GM18498 (cell line): ENCODE measurements at regions not wholly inside any gene's neighbourhood (a gene's known extent, or its start where the extent isn't known, plus 50 kb on each side); places are given as distances from the start of the nearest gene placed in this dataset.

Source experiments
- ATAC-seq: cut with Tn5 transposase; IDR thresholded peaks from one replicate; pipeline ENCODE4 v1.9.1; 2021; ENCODE audit warnings: mild to moderate bottlenecking, moderate library complexity; ENCODE audit not compliant: unreplicated experiment

DNA sequence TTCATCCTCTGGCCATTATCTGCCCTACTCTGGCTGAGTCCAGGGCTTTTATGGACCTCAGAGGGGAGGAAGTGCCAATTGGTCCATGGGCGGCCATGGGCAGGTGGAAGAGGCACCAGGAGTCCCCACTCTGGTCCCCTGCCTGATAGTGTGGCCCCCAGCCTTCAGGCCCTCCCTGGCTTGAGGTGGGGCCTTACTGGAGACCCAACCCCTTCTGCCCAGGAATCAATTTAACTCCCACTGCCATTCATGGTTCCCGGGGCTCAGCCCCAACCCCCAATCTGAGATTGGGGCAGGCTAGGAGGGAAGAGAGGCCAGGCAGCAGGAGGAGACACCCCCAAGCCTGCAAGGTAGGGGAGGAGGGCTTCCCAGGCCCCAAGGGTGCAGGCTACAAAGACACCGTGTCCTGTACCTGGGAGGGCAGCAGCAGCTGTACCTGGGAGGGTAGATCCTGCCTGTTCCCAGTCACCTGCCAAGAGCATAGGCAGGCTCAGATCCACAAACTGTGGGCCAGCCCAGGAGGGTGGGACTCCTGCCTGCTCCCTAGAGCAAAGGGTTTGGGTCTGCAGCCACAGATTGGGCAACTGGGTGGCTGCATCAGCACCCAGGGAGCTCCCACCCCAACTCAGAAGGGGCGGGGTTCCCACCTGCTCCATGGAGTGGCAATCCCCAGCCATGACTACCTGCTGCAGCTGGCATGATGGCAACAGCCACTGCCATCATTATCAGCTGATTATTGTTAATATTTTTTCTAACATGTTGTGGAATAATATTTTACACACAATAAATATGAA is 1044.1 kb upstream of the B3GALT2 start:
- ATAC-seq = no peak

DNA sequence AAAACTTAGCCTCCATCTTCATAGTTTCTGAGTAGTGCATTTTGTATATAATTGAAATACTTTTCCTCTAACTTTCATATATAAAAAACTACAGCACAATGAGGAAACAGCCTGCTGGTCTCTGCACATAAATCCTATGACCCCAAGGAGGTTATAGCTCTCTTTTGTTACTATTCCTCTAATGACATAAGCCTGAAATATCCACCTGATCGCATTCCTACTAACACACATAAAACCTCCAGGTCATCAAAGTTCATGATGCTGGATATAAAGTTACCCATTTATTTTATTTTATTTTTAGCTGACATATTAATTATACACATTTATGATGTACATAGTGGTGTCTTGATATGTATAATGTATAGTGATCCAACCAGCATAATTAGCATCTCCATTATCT is 1042.0 kb upstream of the B3GALT2 start:
- ATAC-seq = no peak

DNA sequence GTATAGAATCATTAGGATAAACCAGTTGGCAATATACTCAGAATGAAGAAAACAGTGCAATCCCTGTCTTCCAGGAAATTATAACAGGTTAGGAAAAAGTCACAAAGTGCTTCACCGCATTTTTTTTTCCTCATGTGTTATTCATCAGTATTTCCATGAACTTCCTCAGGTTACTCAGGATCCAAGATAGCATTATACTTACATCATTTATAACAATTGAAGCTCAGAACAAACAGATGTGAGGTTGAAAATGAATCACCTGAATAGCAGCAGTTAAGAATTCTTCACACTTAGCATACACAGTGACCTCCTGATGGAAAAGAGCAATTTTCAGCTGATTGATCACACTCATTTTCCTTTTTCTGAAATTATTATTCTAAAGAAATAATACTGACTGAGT is 1040.7 kb upstream of the B3GALT2 start:
- no peak for ATAC-seq

DNA sequence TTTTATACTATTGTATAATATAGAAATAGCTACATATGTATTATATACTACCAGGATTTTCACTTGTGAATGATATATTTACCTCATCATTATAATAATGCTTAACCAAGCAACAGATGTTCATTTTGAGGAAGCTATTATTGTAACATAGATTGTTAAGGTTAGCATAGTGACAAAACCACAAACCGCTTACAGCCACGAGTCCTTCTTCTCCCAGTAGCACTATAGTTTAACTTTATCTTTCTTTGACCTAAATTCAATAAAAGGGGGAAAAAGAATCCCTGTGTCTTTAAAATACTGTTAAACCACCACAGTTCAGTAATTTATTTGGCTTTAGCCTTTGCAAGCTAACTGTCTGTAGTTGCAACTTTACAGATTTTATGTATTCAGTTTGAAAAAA is 1039.4 kb upstream of the B3GALT2 start:
- ATAC-seq = peak; percentile 99

DNA sequence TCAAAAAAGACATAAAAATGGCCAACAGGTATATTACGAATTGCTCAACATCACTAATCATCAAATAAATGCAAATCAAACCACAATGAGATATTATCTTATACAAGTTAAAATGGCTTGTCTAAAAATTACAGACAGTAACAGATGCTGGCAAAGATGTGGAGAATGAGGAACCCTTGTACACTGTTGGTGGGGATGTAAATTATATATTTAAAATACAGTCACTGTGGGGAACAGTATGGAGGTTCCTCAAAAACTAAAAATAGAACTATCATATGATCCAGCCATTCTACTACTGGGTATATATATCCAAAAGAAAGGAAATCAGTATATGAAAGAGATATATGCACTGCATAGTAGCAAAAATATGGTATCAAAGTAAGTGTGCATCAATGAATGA is 1037.2 kb upstream of the B3GALT2 start:
- no peak for ATAC-seq

DNA sequence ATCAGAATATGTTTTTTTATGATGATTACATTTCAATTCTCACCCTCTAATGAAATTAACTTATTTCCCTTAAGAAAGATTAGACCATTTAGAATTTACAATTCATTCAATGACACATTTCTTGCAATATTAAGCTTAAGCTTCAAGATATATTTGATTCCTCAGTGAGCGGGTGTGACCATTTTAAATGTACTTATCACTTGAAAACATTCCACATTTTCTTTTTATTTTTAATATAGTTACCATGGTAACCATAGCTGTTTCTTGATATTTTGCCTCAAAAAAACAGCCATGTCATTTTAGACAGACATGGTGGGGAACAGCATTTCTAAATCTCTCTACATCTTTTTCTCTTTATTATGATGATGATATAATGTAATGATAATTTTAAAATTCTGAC is 1029.0 kb upstream of the B3GALT2 start:
- ATAC-seq = no peak

DNA sequence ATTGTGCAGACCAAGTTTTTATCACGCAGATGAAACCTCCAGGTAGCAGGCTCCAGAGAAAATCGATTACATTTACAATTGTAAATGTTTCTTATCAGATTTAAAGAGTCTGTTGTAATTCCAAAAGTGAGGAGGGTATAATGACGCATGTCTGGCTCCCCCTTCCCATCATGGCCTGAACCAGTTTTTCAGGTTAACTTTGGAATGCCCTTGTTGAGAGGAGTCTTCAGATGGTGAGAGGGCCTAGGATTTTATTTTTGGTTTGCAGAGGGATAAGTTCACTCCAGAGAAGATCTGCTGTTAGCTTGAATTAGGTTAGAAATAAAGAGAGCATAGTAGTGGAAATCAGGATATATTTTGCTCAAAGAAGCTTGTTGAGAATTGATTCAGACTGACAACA is 1028.3 kb upstream of the B3GALT2 start:
- ATAC-seq = no peak

DNA sequence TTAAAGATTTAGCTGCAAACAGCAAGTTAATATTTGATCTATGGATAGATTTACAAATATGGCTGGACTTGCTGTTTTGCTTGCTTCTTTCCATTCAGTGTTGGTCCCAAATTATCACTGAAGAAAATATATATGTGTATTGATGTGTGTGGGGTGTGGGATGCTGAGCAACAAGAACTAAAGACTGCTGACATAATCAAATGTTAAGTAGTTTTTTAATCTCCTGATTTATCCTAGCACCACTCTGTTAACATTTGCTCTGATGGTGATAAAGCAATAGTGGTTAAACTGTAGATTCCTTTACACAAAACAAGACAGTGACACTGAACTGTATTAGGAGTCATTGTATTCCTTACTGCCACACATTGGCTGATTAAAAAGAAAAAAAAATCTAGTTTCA is 1023.5 kb upstream of the B3GALT2 start:
- ATAC-seq = no peak

DNA sequence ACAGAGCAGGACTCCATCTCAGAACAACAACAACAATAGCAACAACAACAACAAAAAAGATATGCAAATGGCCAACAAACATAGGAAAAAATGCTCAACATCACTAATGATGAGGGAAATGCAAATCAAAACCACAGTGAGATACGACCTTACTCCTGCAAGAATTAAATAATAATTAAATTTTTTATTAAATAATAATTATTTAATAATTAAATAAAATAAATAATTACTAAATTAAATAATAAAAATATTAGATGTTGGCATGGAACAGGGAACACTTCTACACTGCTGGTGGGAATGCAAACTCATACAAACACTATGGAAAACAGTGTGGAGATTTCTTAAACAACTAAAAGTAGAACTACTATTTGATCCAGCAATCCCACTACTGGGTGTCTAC is 1022.3 kb upstream of the B3GALT2 start:
- no peak for ATAC-seq

DNA sequence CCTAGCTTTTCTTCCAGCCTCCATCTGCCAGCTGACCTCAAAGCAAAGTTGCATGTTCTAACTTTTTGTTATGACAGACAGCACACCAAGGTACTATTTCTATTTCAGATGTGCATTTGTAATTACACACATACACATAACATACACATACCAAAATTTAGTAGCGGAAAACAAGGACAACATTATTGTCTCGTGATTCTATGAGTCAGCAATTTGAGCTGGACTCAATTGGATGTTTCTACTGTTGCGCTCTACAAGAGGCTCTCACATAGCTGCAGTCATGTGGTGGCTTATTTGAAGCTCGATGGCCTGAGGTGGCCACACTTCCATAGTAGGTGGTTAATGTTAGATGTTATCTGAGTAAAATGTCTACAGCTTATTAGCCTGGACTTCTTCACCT is 1010.1 kb upstream of the B3GALT2 start:
- no peak for ATAC-seq

DNA sequence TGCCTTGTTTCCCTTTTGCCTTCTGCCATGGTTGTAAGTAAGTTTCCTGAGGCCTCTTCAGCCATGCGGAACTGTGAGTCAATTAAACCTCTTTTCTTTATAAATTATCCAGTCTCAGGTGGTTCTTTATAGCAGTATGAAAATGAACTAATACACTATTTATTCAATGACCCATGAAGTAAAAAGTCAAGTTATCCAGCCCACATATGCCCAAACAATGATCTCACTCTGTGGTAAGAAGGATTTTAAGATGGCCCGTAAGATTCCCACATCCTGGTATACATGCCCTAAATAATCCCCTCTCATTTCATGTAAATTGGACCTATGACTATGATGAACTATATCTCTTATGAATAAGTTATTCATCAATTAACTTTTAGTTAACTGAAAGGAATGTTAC is 1008.3 kb upstream of the B3GALT2 start:
- ATAC-seq = no peak

DNA sequence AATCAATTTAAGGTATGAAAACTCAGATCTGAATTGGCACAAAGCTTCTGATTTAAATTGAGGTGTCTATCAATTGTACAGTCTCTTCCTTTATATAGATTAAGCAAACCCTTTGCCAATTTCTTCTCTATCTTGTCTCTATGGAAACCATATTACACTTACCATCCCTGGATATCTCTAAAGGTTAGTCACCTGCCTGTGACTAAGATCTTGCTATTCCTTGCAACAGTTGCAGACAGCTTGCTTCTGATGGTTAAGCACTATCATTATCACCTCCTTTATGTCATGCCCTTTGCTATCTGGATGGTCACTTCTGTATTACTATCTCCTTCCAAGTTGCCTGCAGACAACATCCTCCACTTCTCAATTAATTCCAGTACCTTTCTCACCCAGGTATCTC is 998.6 kb upstream of the B3GALT2 start:
- ATAC-seq = no peak

DNA sequence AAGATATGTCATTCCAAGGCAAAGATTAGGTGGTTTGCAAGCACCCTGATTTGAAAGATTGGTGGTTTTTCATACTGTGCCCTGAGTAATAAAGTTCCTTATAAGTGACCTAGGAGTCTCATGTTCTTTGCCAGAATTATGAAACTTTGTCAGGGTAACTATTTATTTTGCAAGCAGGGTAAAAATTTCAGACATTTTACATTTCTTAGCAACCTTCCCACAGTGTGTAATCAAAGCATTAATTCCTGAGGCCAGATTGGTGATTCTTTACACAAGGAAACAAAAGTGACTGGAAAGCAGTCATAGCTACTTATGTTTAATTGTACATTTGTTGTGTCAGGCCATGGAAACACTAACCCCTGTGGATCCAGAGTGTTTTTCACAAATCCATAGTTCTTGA is 998.0 kb upstream of the B3GALT2 start:
- ATAC-seq = no peak

DNA sequence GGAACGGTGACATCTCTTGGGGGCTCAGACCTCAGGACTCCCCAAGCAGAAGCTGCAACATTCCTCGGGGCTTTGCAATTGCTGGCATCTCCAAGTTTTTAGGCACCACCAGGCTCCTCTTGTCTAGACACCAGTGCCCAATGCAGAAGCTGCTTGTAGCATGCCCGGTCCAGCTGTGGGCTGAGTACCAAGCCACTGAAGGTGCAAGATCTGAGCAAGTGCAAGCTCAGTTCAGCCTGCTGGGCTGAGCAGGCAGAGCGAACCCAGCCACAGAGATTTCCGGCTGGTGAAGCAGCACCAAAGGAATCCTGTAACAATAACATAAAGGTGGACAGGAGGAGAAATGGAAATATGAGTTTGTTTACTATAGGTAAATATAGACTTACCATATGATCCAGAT is 995.4 kb upstream of the B3GALT2 start:
- ATAC-seq = no peak

DNA sequence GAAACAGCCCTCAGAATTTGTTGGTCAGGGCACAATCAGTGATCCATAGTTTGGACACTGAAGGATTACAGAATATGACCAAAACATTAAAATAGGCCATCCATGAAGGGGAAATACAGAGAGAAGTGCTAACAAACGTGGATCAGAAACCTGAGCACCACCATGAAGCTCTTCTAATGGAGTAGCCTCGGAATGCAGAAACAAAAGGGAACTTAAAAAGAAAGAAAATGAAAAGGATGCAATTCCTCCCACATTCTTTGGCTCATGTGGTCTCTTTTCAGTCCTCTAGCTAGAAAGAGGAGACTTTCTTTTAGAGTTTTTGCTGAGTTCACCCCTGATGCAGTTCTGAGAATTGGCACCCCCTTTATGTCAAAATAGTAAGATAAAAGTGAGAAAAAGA is 989.8 kb upstream of the B3GALT2 start:
- ATAC-seq = no peak

DNA sequence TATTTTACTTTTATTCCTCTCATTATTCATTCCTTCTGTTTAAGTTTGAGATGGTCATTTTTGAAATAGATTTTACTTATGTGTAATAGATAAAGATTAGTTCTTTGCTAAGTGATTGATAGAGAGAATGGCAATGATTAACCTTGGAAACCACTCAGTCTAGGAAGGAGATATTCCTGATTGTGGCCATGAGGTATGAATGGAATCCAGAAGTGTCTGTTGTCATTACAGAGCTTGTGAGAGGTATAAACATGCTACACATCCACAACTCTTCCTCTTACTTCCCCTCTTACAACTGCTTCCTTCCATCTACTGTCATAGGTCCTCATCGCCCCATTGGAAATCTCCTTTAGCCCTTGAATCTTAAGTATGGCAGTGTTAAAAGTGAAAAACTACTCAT is 988.8 kb upstream of the B3GALT2 start:
- ATAC-seq = no peak

DNA sequence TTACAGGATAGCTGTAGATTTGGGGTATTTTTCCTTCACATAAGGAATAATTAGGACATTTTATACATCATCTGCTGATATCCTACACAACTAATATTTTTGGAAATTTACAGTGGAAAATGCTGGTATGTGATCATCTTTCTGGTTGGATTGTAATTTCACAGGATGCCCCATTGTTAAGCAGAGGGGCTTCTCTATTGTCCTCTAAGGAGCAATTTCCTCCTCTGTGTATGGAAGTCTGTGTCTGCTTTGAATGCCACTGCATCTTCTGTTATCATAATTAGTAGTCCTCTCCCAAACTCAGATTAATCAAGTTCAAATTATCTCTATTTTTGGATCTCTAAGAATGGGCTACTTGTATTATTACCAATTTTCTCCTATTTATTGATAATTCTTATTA is 988.1 kb upstream of the B3GALT2 start:
- ATAC-seq = no peak

DNA sequence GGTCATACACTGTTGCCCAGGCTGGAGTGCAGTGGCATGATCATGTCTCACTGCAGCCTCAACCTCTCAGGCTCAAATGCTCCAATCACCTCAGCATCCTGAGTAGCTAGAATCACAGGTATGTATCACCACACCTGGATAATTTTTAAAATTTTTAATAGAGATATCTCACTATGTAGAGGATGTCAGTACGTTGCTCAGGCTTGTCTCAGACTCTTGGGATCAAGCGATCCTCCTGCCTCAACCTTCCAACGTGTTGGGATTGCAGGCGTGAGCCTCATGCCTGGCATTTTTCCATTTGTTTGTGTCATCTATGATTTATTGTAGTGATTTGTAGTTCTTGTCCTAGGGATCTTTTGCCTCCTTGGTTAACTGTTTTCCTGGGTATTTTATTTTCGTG is 985.2 kb upstream of the B3GALT2 start:
- ATAC-seq = no peak

DNA sequence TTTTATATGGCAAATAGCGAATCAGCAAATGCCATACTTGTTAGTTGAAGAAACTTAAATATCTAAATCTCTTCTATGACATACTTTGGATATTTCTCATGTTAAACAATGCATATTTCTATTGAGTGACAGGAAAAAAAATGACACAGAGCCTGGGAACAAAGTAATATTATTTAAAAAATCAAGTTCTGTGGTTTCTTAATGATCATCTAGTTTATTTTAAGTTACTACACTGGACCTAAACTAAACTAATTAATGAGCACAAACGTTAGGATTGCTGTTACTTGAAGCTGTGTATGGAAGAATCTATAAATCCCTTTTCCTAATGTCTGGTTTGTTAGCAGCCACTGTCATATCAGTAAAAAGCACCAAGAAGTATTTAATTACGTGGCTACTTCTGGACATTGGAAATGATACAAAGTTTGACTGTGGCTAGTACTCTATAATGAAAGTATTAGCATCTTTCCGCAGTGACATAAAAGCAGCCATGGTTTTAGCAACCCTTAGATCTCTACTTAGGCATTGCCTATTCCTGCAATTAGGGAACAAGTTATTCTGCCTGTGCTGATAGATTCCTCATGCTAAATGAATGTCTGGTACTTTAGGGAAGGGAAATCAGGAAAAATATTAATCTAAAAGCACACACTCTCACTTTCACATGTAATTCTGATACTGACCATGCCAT is 981.7 kb upstream of the B3GALT2 start:
- no peak for ATAC-seq

DNA sequence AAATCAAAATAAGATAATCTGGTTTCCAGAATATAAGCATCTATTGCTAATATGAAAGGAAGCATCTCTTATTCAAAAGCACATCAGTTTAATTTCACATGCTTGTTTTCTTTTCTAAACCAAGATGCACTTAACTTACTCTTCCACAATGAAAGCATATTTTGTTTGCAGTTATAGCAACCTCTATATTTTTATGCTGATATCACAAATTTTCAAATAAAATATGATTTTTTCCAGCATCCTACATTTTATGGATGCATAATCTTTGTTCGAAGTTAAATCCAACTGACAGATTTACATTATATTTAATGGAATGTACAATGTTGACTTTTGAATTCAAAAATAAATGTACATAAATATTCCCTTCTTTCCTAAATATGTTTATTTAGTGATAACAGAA is 978.3 kb upstream of the B3GALT2 start:
- no peak for ATAC-seq

DNA sequence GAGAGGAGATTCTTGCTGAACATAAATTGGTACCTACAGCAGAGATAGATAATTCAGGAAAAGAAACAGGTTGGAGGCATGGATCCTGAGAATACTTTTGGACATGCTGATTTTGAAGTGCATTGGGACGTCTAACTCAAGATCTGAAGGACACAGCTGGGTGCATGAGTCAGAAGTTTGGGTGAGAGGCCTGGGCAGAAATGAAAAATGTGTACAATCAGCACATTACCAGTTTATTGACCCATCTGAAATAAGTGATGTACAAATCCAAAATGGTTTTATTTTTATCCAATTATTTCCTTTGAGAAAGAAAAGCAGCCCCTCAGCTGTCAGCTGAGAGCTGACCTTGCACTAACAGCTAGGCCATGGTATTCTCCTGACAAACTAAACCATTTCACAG is 975.2 kb upstream of the B3GALT2 start:
- no peak for ATAC-seq

DNA sequence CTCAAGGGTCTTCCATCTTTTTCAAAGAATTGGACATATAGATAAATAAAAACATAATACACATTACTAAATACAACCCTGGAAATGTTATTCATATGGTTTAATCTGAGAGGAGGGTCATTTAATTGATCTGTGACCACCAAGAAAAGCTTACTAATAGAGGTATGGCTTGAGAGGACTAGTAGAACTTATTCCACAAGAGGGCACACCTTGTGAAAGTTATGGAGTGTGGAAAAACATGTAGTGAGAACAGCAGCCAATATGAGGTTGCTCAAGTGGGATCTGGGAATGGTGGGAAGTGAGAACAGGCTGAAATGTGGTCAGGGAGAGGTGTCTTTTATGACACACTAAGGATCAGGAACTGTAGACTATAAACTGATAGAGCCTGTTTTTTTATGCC is 973.5 kb upstream of the B3GALT2 start:
- no peak for ATAC-seq

DNA sequence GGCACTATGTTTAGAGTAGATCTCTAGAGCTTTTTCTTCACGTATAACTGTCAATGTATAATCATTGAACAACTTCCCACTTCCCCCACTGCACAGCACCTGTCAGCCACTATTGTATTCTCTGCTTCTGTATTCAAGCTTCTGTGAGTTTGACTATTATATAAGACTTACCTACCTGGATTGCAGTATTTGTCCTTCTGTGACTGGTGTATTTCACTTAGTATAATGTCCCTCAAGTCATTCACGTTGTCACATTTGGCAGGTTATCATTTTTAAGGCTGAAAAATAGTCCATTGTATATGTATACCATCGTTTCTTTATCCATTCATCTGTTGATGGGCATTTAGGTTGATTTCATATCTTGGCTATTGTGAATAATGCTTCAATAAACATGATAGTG is 969.5 kb upstream of the B3GALT2 start:
- no peak for ATAC-seq
